Activated CD4-positive, alpha-beta memory T cell treated with anti-CD3 and anti-CD28 coated beads for 36 hours (primary cell): ENCODE measurements at regions not wholly inside any gene's neighbourhood (a gene's known extent, or its start where the extent isn't known, plus 50 kb on each side); places are given as distances from the start of the nearest gene placed in this dataset.

Experiments
- CTCF ChIA-PET: fragments of 350-600 bp; sonication (Branson Sonifier 250); formaldehyde crosslinking; loops from one replicate; lab custom pipeline; 2021; ENCODE audit warnings: antibody characterized with exemption, inconsistent platforms; lab: Charles Lee
- POLR2A ChIA-PET: fragments of 350-600 bp; sonication (Branson Sonifier 250); formaldehyde crosslinking; loops from one replicate; lab custom pipeline; 2021; ENCODE audit warnings: antibody characterized with exemption; lab: Charles Lee
- DNase-seq: peaks from one replicate; pipeline ENCODE4 v3.0.0-alpha.2; 2020
- H3K27ac Mint-ChIP-seq: one replicate; pipeline ENCODE4 v1.8.0; 2021; ENCODE audit warnings: mixed read lengths
- H3K27me3 Mint-ChIP-seq: one replicate; pipeline ENCODE4 v1.8.0; 2021; ENCODE audit warnings: mixed read lengths
- H3K36me3 Mint-ChIP-seq: one replicate; pipeline ENCODE4 v1.8.0; 2021; ENCODE audit warnings: mixed read lengths
- H3K4me1 Mint-ChIP-seq: one replicate; pipeline ENCODE4 v1.8.0; 2021; ENCODE audit warnings: low read depth, mixed read lengths
- H3K4me3 Mint-ChIP-seq: one replicate; pipeline ENCODE4 v1.8.0; 2021; ENCODE audit warnings: mild to moderate bottlenecking, mixed read lengths
- H3K9me3 Mint-ChIP-seq: one replicate; pipeline ENCODE4 v1.8.0; 2021; ENCODE audit warnings: mixed read lengths
- intact Hi-C: fragments of 100-400 bp; cut with micrococcal nuclease; formaldehyde crosslinking; loops from one replicate; pipeline ENCODE4 v1.15.1; 2023

GRCh38 chr5:93285461-93285860, 295.6 kb downstream of the NR2F1-AS1 start:
- DNase-seq: no peak
- no peaks in the 10 kb centered on the region for H3K36me3 Mint-ChIP-seq
- intact Hi-C loops: no loop called here
- CTCF ChIA-PET: no interaction called here
- H3K4me1 Mint-ChIP-seq: no peaks in the 10 kb centered on the region
- H3K27me3 Mint-ChIP-seq: no peaks in the 10 kb centered on the region
- H3K4me3 Mint-ChIP-seq: no peak overlapping the region
- POLR2A ChIA-PET: no interaction called here
- peaks cover 12% of the 10 kb centered on the region for H3K9me3 Mint-ChIP-seq
- no peak overlapping the region for H3K27ac Mint-ChIP-seq

GRCh38 chr5:93281980-93282772, 298.8 kb downstream of the NR2F1-AS1 start:
- POLR2A ChIA-PET: no interaction called here
- CTCF ChIA-PET: no interaction called here
- Mint-ChIP-seq H3K27me3 (no peaks in the 10 kb centered on the region), H3K27ac (no peak overlapping the region), H3K36me3 (no peaks in the 10 kb centered on the region), H3K4me1 (no peaks in the 10 kb centered on the region), H3K4me3 (no peak overlapping the region), H3K9me3 (peaks cover 10% of the 10 kb centered on the region)
- intact Hi-C loops: no loop called here
- no peak for DNase-seq

DNA sequence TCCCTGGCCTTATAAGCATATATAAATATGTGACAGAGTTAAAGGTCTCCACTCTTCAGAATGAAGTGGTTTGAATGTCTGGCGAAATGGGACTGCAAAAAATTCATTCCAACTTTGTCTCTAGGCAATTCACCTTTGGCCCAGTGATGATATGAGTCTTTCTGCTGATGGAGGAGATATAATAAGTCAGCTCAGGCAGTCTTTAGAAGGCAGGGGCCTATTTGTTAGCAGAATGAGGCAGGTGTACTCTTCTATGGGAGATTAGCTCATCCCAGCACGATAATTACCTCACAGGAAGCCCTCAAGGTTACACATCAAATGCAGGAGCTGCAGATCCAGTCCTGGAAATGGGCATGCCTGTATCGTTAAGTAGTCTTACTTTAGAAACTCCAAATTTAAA, 300.5 kb downstream of the NR2F1-AS1 start:
- ChIA-PET CTCF (no interaction called here), POLR2A (interaction anchor here (0.5 kb wide), 1 partner anchor 157 kb away, joined by 4 read pairs; no protein-coding TSS in a partner anchor)
- intact Hi-C loops: no loop called here
- DNase-seq: no peak
- Mint-ChIP-seq H3K4me3 (no peak overlapping the region), H3K4me1 (no peaks in the 10 kb centered on the region), H3K27me3 (no peaks in the 10 kb centered on the region), H3K36me3 (no peaks in the 10 kb centered on the region), H3K9me3 (no peaks in the 10 kb centered on the region), H3K27ac (no peak overlapping the region)

DNA sequence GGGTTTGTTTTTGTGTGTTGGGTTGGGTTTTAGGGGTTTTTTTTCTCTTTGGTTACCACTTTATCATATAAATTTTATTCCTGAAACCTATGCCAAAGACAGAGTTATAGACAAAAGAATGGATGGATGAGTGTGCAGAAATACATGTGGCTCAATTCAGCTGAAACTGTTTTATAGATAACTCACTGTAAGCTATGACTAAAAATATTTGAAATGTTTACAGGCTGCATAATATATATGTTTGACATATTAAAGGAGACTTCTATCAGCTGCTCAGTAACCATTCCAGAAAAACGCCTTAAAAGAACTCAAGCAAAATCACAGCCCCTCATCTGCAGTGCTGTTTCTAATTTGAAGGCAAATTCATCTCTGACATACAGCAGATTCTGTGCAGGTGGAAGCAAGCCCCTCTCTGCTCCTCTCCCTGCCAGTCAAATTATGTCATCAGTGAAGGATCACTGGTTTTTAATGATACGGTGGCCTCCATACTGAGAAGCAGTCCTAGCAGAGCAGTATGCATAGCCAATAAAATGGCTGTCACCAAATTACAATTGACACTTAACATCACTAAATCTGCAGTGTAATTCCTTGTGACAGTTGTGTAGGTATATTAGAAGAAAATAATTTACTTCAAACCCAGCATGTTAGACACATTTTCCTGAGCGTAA, 301.6 kb downstream of the NR2F1-AS1 start:
- Mint-ChIP-seq H3K36me3 (no peaks in the 10 kb centered on the region), H3K27me3 (no peaks in the 10 kb centered on the region), H3K27ac (no peak overlapping the region), H3K9me3 (no peaks in the 10 kb centered on the region), H3K4me1 (no peaks in the 10 kb centered on the region), H3K4me3 (no peak overlapping the region)
- POLR2A ChIA-PET: interaction anchor here (0.5 kb wide), 1 partner anchor 7 kb away, joined by 3 read pairs; no protein-coding TSS in a partner anchor
- intact Hi-C loops: no loop called here
- DNase-seq: no peak
- CTCF ChIA-PET: no interaction called here

DNA sequence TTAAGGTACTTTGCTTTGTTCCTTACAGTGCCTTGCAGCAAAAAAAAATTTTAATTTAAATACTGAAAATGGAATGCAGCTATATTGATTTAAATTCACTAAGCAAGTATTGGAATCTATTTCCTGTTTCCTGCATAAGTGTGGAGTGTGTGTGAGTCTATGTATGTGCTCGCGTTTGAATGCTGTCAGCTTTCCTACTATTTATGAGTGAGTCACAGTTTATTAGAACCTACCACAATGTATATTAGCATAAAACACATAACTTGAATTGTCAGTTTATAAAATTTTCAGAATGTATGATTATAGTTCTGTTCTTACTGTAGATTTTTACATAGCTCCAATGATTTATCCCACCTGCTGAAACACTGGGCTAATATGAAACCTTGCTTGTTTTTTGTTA, 302.1 kb downstream of the NR2F1-AS1 start:
- H3K27me3 Mint-ChIP-seq: no peaks in the 10 kb centered on the region
- POLR2A ChIA-PET: no interaction called here
- no peak overlapping the region for H3K27ac Mint-ChIP-seq
- H3K9me3 Mint-ChIP-seq: no peaks in the 10 kb centered on the region
- H3K4me1 Mint-ChIP-seq: no peaks in the 10 kb centered on the region
- H3K4me3 Mint-ChIP-seq: no peak overlapping the region
- H3K36me3 Mint-ChIP-seq: no peaks in the 10 kb centered on the region
- no peak for DNase-seq
- CTCF ChIA-PET: no interaction called here
- intact Hi-C loops: no loop called here

GRCh38 chr5:93277051-93277450, 304.0 kb downstream of the NR2F1-AS1 start:
- DNase-seq: no peak
- Mint-ChIP-seq H3K9me3 (no peaks in the 10 kb centered on the region), H3K36me3 (no peaks in the 10 kb centered on the region), H3K27ac (no peak overlapping the region), H3K27me3 (no peaks in the 10 kb centered on the region), H3K4me3 (no peak overlapping the region), H3K4me1 (no peaks in the 10 kb centered on the region)
- CTCF ChIA-PET: no interaction called here
- intact Hi-C loops: no loop called here
- POLR2A ChIA-PET: no interaction called here

- Mint-ChIP-seq H3K27me3 (no peaks in the 10 kb centered on the region), H3K4me1 (no peaks in the 10 kb centered on the region), H3K4me3 (no peak overlapping the region), H3K9me3 (no peaks in the 10 kb centered on the region), H3K27ac (no peak overlapping the region), H3K36me3 (no peaks in the 10 kb centered on the region)
- CTCF ChIA-PET: no interaction called here
- no peak for DNase-seq
- intact Hi-C loops: no loop called here
- POLR2A ChIA-PET: no interaction called here
Observed at GRCh38 chr5:93275376-93275775, 305.6 kb downstream of the NR2F1-AS1 start.

- Mint-ChIP-seq H3K27ac (no peak overlapping the region), H3K4me1 (no peaks in the 10 kb centered on the region), H3K9me3 (no peaks in the 10 kb centered on the region), H3K36me3 (no peaks in the 10 kb centered on the region), H3K4me3 (no peak overlapping the region), H3K27me3 (no peaks in the 10 kb centered on the region)
- POLR2A ChIA-PET: no interaction called here
- DNase-seq: no peak
- CTCF ChIA-PET: no interaction called here
- intact Hi-C loops: no loop called here
Observed at GRCh38 chr5:93274291-93274690, 306.7 kb downstream of the NR2F1-AS1 start.

DNA sequence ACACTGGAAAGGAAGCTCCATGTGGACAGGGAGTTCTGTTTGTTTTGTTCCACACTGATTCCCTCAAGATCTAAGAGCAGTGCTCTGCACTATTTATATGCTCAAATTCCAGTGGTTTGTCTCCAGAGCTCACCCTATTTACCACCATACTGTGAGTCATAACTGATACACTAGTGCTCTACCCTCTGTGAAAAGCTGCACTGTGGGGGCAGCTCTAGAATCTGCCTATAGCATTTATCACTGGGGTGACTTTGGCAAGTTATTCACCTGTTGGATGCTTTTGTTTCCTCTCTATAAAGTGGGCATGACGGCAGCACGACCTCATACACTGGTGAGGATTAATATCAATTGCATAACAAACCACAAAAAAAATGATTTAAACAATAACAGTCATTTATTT, 307.8 kb downstream of the NR2F1-AS1 start:
- H3K9me3 Mint-ChIP-seq: no peaks in the 10 kb centered on the region
- POLR2A ChIA-PET: no interaction called here
- no peaks in the 10 kb centered on the region for H3K4me1 Mint-ChIP-seq
- no peak overlapping the region for H3K27ac Mint-ChIP-seq
- no peaks in the 10 kb centered on the region for H3K27me3 Mint-ChIP-seq
- no peak for DNase-seq
- intact Hi-C loops: no loop called here
- H3K36me3 Mint-ChIP-seq: no peaks in the 10 kb centered on the region
- CTCF ChIA-PET: no interaction called here
- H3K4me3 Mint-ChIP-seq: no peak overlapping the region

GRCh38 chr5:93272108-93272507, 308.9 kb downstream of the NR2F1-AS1 start:
- intact Hi-C loops: no loop called here
- H3K27me3 Mint-ChIP-seq: no peaks in the 10 kb centered on the region
- no peak overlapping the region for H3K4me3 Mint-ChIP-seq
- no peak for DNase-seq
- no peaks in the 10 kb centered on the region for H3K9me3 Mint-ChIP-seq
- ChIA-PET POLR2A (interaction anchor here (0.7 kb wide), 1 partner anchor 8 kb away, joined by 3 read pairs; no protein-coding TSS in a partner anchor), CTCF (no interaction called here)
- no peak overlapping the region for H3K27ac Mint-ChIP-seq
- H3K4me1 Mint-ChIP-seq: no peaks in the 10 kb centered on the region
- H3K36me3 Mint-ChIP-seq: no peaks in the 10 kb centered on the region

- Mint-ChIP-seq H3K36me3 (no peaks in the 10 kb centered on the region), H3K4me3 (no peak overlapping the region), H3K27me3 (no peaks in the 10 kb centered on the region), H3K27ac (no peak overlapping the region), H3K4me1 (no peaks in the 10 kb centered on the region), H3K9me3 (no peaks in the 10 kb centered on the region)
- intact Hi-C loops: no loop called here
- DNase-seq: no peak
- ChIA-PET CTCF (no interaction called here), POLR2A (no interaction called here)
Observed at GRCh38 chr5:93267736-93268135, 313.3 kb downstream of the NR2F1-AS1 start.

GRCh38 chr5:93267276-93267675, 313.7 kb downstream of the NR2F1-AS1 start:
- ChIA-PET POLR2A (no interaction called here), CTCF (no interaction called here)
- intact Hi-C loops: no loop called here
- Mint-ChIP-seq H3K4me1 (no peaks in the 10 kb centered on the region), H3K27ac (no peak overlapping the region), H3K27me3 (no peaks in the 10 kb centered on the region), H3K36me3 (no peaks in the 10 kb centered on the region), H3K4me3 (no peak overlapping the region), H3K9me3 (no peaks in the 10 kb centered on the region)
- no peak for DNase-seq

GRCh38 chr5:93257616-93258015, 323.4 kb downstream of the NR2F1-AS1 start:
- DNase-seq: no peak
- no peaks in the 10 kb centered on the region for H3K9me3 Mint-ChIP-seq
- ChIA-PET POLR2A (no interaction called here), CTCF (no interaction called here)
- H3K27me3 Mint-ChIP-seq: no peaks in the 10 kb centered on the region
- H3K4me1 Mint-ChIP-seq: no peaks in the 10 kb centered on the region
- intact Hi-C loops: no loop called here
- no peaks in the 10 kb centered on the region for H3K36me3 Mint-ChIP-seq
- no peak overlapping the region for H3K27ac Mint-ChIP-seq
- no peak overlapping the region for H3K4me3 Mint-ChIP-seq
